HG03108 (cell line): ENCODE measurements at regions not wholly inside any gene's neighbourhood (a gene's known extent, or its start where the extent isn't known, plus 50 kb on each side); places are given as distances from the start of the nearest gene placed in this dataset.

Source experiments
- ATAC-seq: cut with Tn5 transposase; IDR thresholded peaks from one replicate; pipeline ENCODE4 v1.9.1; 2021; ENCODE audit warnings: moderate library complexity; ENCODE audit not compliant: unreplicated experiment

GRCh38 chr2:120683701-120684100 lies 52.0 kb upstream of the GLI2 start:
- no peak for ATAC-seq

- ATAC-seq: no peak
These were observed 51.2 kb upstream of the GLI2 start for GRCh38 chr2:120684289-120685065.

GRCh38 chr2:120685066-120685973 lies 50.3 kb upstream of the GLI2 start:
- no peak for ATAC-seq
